GM23248 (cell line): ENCODE measurements at regions not wholly inside any gene's neighbourhood (a gene's known extent, or its start where the extent isn't known, plus 50 kb on each side); places are given as distances from the start of the nearest gene placed in this dataset.

ENCODE experiments used
- EZH2 ChIP-seq: fragments of 200-600 bp; sonication (generic); IDR thresholded peaks from 2 replicates; pipeline ENCODE4 v1.6.1; 2018; ENCODE audit warnings: antibody characterized with exemption, mild to moderate bottlenecking; ENCODE audit not compliant: insufficient read depth, poor library complexity, severe bottlenecking
- EZH2phosphoT487 ChIP-seq: fragments of 200-600 bp; sonication (generic); IDR thresholded peaks from 2 replicates; pipeline ENCODE4 v1.6.1; 2018; ENCODE audit warnings: antibody characterized with exemption, moderate library complexity, mild to moderate bottlenecking, low read depth; ENCODE audit not compliant: insufficient read depth

DNA sequence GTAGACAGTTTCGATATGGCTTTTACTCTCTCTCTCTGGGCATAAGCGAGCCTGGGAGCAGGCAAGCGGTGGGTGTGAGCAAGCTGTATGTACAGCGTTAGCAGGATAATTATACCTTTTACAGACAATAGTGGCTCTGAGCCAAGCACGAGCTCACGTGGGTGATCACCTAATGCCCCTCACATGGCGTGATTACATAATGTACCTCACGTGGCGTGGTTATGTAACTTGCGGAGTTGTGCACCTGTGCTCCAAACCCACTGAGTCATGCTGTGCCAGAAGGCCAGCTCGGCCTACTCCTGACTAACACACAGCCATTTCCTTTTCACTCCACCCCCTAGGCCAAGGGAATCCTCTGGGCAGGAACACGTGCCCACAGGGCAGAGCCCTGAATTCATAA lies 797.2 kb downstream of the EFNA5 start:
- TF ChIP-seq EZH2 (no peak), EZH2phosphoT487 (no peak)
